H1 (cell line): ENCODE measurements at regions not wholly inside any gene's neighbourhood (a gene's known extent, or its start where the extent isn't known, plus 50 kb on each side); places are given as distances from the start of the nearest gene placed in this dataset.

Experiments
- CTCF ChIA-PET: fragments of 300-600 bp; sonication (Branson Sonifier 250); formaldehyde crosslinking; loops from one replicate; lab custom pipeline; 2021; ENCODE audit not compliant: partially characterized antibody; lab: Charles Lee
- POLR2A ChIA-PET: fragments of 300-600 bp; sonication (Branson Sonifier 250); formaldehyde crosslinking; loops from one replicate; lab custom pipeline; 2021; ENCODE audit warnings: inconsistent platforms; ENCODE audit not compliant: partially characterized antibody; lab: Charles Lee
- DNase-seq, 2 experiments: peaks; one replicate each; pipeline versions ENCODE4 v3.0.0 to v3.0.0-alpha.2; 2010 to 2022; ENCODE audit warnings: low spot score in 2 of 2, low read depth in 1 of 2, mixed read lengths in 1 of 2
- FAIRE-seq: peaks from 2 replicates; lab custom pipeline; 2011; peaks lifted over from hg19 to GRCh38; lab: Jason Lieb, UNC
- H2AFZ ChIP-seq: 2 replicates; pipeline ENCODE4 v1.8.1; 2012; ENCODE audit warnings: low read length, inconsistent platforms
- H2AK5ac ChIP-seq: 2 replicates; pipeline ENCODE4 v1.6.1; 2013; ENCODE audit warnings: low read depth, low read length
- H2BK120ac ChIP-seq: replicated peaks from 2 replicates; pipeline ENCODE3; 2013; ENCODE audit warnings: low read depth, low read length, inconsistent platforms
- H2BK12ac ChIP-seq: 2 replicates; pipeline ENCODE4 v1.6.1; 2013; ENCODE audit warnings: low read depth, low read length
- H2BK15ac ChIP-seq: 2 replicates; pipeline ENCODE4 v1.6.1; 2013; ENCODE audit warnings: low read length
- H2BK20ac ChIP-seq: 2 replicates; pipeline ENCODE4 v1.6.1; 2013; ENCODE audit warnings: low read length
- H2BK5ac ChIP-seq: 2 replicates; pipeline ENCODE4 v1.6.1; 2013; ENCODE audit warnings: low read depth, low read length
- H3K14ac ChIP-seq: 2 replicates; pipeline ENCODE4 v1.6.1; 2013; ENCODE audit warnings: inconsistent platforms; ENCODE audit not compliant: insufficient read length
- H3K18ac ChIP-seq: 2 replicates; pipeline ENCODE4 v1.6.1; 2013; ENCODE audit warnings: low read length; ENCODE audit errors: extremely low read depth
- H3K23ac ChIP-seq: 2 replicates; pipeline ENCODE4 v1.6.1; 2013; ENCODE audit warnings: inconsistent platforms; ENCODE audit not compliant: insufficient read length
- H3K23me2 ChIP-seq: 2 replicates; pipeline ENCODE4 v1.6.1; 2013; ENCODE audit warnings: low read depth, low read length
- H3K27ac ChIP-seq: 2 replicates; pipeline ENCODE4 v1.6.1; 2011; ENCODE audit warnings: low read depth, low read length, inconsistent platforms
- H3K27me3 ChIP-seq, 4 experiments: replicated peaks in 1 of 4; 1 replicate in 1 of 4; 2 replicates in 3 of 4; pipeline versions ENCODE4 v1.6.1 to v1.8.1; 2011 to 2013; ENCODE audit warnings: low read length in 3 of 4, mild to moderate bottlenecking in 3 of 4, inconsistent platforms in 2 of 4, mixed read lengths in 2 of 4, moderate library complexity in 1 of 4; ENCODE audit not compliant: control insufficient read depth in 3 of 4, insufficient read depth in 3 of 4; ENCODE audit errors: extremely low read depth in 1 of 4
- H3K36me3 ChIP-seq, 4 experiments: 2 replicates each; pipeline versions ENCODE4 v1.6.1 to v1.8.1; 2011 to 2013; ENCODE audit warnings: mild to moderate bottlenecking in 4 of 4, low read length in 3 of 4, moderate library complexity in 2 of 4, control low read depth in 1 of 4, inconsistent platforms in 1 of 4; ENCODE audit not compliant: insufficient read depth in 4 of 4, control insufficient read depth in 2 of 4
- H3K4ac ChIP-seq: replicated peaks from 2 replicates; pipeline ENCODE3; 2013; ENCODE audit warnings: low read length, low read depth, mixed read lengths, inconsistent platforms; ENCODE audit not compliant: insufficient read length
- H3K4me1 ChIP-seq, 4 experiments: replicated peaks in 1 of 4; 1 replicate in 1 of 4; 2 replicates in 3 of 4; pipeline versions ENCODE4 v1.6.1 to v1.8.1; 2011 to 2013; ENCODE audit warnings: low read length in 3 of 4, inconsistent platforms in 2 of 4, mixed read lengths in 1 of 4; ENCODE audit not compliant: insufficient read depth in 4 of 4, control insufficient read depth in 3 of 4
- H3K4me2 ChIP-seq, 2 experiments: 2 replicates each; pipeline versions ENCODE4 v1.6.1 to v1.8.1; 2011 to 2013; ENCODE audit warnings: low read depth in 2 of 2, low read length in 2 of 2, control low read depth in 1 of 2, inconsistent platforms in 1 of 2, mild to moderate bottlenecking in 1 of 2; ENCODE audit not compliant: insufficient read depth in 1 of 2
- H3K4me3 ChIP-seq, 4 experiments: fragments of 200-600, 300-600 bp in 1 of 4; sonication (generic), shearing (Covaris generic), sonication (Bioruptor Twin) in 1 of 4; 2 replicates each; pipeline versions ENCODE4 v1.5.1 to v1.8.1; 2011 to 2016; ENCODE audit warnings: low read length in 4 of 4, low read depth in 3 of 4, control low read depth in 2 of 4, inconsistent platforms in 2 of 4, mild to moderate bottlenecking in 2 of 4, mixed read lengths in 1 of 4, moderate library complexity in 1 of 4; ENCODE audit not compliant: insufficient read depth in 2 of 4; ENCODE audit errors: extremely low read depth in 1 of 4
- H3K56ac ChIP-seq: replicated peaks from 2 replicates; pipeline ENCODE3; 2013; ENCODE audit warnings: low read depth, mild to moderate bottlenecking, mixed read lengths, low read length, inconsistent platforms; ENCODE audit not compliant: insufficient read length
- H3K79me1 ChIP-seq: 2 replicates; pipeline ENCODE4 v1.6.1; 2013; ENCODE audit warnings: low read depth, low read length, control low read depth
- H3K79me2 ChIP-seq, 2 experiments: 2 replicates each; pipeline versions ENCODE4 v1.6.1 to v1.8.1; 2012 to 2013; ENCODE audit warnings: low read length in 2 of 2, mild to moderate bottlenecking in 2 of 2, inconsistent platforms in 1 of 2; ENCODE audit not compliant: insufficient read depth in 2 of 2, control insufficient read depth in 1 of 2
- H3K9ac ChIP-seq, 4 experiments: replicated peaks in 1 of 4; 1 replicate in 1 of 4; 2 replicates in 3 of 4; pipeline versions ENCODE4 v1.6.1 to v1.8.1; 2011 to 2013; ENCODE audit warnings: low read depth in 3 of 4, low read length in 3 of 4, control low read depth in 2 of 4, mild to moderate bottlenecking in 2 of 4, moderate library complexity in 2 of 4, inconsistent platforms in 1 of 4; ENCODE audit errors: extremely low read depth in 1 of 4
- H3K9me3 ChIP-seq, 2 experiments: 2 replicates each; pipeline versions ENCODE4 v1.6.1 to v1.8.1; 2012 to 2013; ENCODE audit warnings: mild to moderate bottlenecking in 2 of 2, moderate library complexity in 2 of 2, control low read depth in 1 of 2, inconsistent platforms in 1 of 2, low read depth in 1 of 2, low read length in 1 of 2, mixed read lengths in 1 of 2; ENCODE audit not compliant: insufficient read depth in 2 of 2
- H4K20me1 ChIP-seq, 2 experiments: replicated peaks in 1 of 2; 2 replicates each; pipeline versions ENCODE3 to v1.8.1; 2011 to 2013; ENCODE audit warnings: inconsistent platforms in 2 of 2, low read length in 2 of 2, mild to moderate bottlenecking in 1 of 2; ENCODE audit not compliant: insufficient read depth in 2 of 2, control insufficient read depth in 1 of 2
- H4K5ac ChIP-seq: 2 replicates; pipeline ENCODE4 v1.6.1; 2013; ENCODE audit warnings: low read length, low read depth, mixed read lengths, inconsistent platforms; ENCODE audit not compliant: insufficient read length
- H4K8ac ChIP-seq: 2 replicates; pipeline ENCODE4 v1.8.0; 2013; ENCODE audit warnings: mild to moderate bottlenecking, moderate library complexity, low read length, inconsistent platforms; ENCODE audit not compliant: insufficient read depth; ENCODE audit errors: extremely low read depth
- H4K91ac ChIP-seq: replicated peaks from 2 replicates; pipeline ENCODE3; 2013; ENCODE audit warnings: low read length, mixed read lengths, inconsistent platforms; ENCODE audit not compliant: insufficient read length
- SP1 ChIP-seq: IDR thresholded peaks from 2 replicates; pipeline ENCODE4 v1.6.1; 2011; ENCODE audit warnings: low read depth, low read length
- WGBS, 2 experiments: shearing (Covaris generic) in 1 of 2; methylation state at CpG; one replicate each; pipeline versions ENCODE4 v1.1.6 to v1.1.7; 2013 to 2015; ENCODE audit warnings: low lambda C conversion rate in 2 of 2, mixed read lengths in 2 of 2, inconsistent platforms in 1 of 2, low coverage in 1 of 2, missing lambda C conversion rate in 1 of 2; ENCODE audit not compliant: insufficient replicate concordance in 2 of 2, insufficient coverage in 1 of 2, insufficient read length in 1 of 2; ENCODE audit errors: extremely low coverage in 1 of 2, missing lambda C conversion rate in 1 of 2; 5-methylcytosine and 5-hydroxymethylcytosine counted together

DNA sequence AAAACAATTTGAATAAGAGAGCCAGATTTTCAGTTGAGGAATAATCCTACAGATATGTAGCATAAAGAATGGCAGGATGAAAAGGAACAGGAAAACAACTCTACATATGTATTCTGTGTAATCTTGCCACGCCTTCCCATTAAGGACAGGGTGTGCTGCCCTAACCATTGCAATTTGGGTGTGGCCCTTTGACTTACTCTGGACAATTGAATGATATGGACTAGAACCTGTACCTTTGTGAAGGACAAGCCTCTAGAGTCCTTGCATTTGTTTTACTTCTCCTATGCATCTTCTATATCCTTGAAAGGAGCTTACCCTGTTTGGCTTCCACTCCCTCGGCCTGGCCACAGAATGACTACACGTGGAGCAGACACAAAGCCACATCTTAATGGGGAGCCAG is 1261.6 kb upstream of the GBE1 start:
- peak overlapping the region; percentile 35; the same call in 1 of the 2 replicates for H4K8ac ChIP-seq
- no peaks in the 10 kb centered on the region for H3K36me3 ChIP-seq
- H4K20me1 ChIP-seq, result no peaks in the 10 kb centered on the region
- no peak overlapping the region for H3K4ac ChIP-seq
- H3K27ac ChIP-seq, result no peak overlapping the region
- CTCF ChIA-PET, result interaction anchor here (1.4 kb wide), 1 partner anchor 33 kb away, joined by 3 read pairs; no protein-coding TSS in a partner anchor
- no peak overlapping the region for H3K14ac ChIP-seq
- no peak overlapping the region for H2AK5ac ChIP-seq
- no peak overlapping the region for H3K23ac ChIP-seq
- no peak overlapping the region for H2BK5ac ChIP-seq
- no peak overlapping the region for H2BK12ac ChIP-seq
- FAIRE-seq (no peak), DNase-seq (no peak)
- H2BK15ac ChIP-seq, result no peak overlapping the region
- no peak overlapping the region for H3K56ac ChIP-seq
- H2AFZ ChIP-seq, result no peak overlapping the region
- H3K23me2 ChIP-seq, result no peaks in the 10 kb centered on the region
- WGBS, 2 experiments, result 91% methylated on average over 3 of the region's 3 CpGs; no CpG with 5 or more reads in 1 of the 2 experiments
- H2BK120ac ChIP-seq, result no peak overlapping the region
- no peak overlapping the region for H3K4me3 ChIP-seq
- no peaks in the 10 kb centered on the region for H3K79me1 ChIP-seq
- H3K4me1 ChIP-seq, result no peaks in the 10 kb centered on the region
- POLR2A ChIA-PET, result no interaction called here
- no peak overlapping the region for H2BK20ac ChIP-seq
- H3K4me2 ChIP-seq, result no peak overlapping the region
- H3K79me2 ChIP-seq, result no peaks in the 10 kb centered on the region
- peaks cover 0 to 1% (median 0%) of the 10 kb centered on the region in 4 experiments; a peak in 1 of 7 replicates for H3K27me3 ChIP-seq
- no peaks in the 10 kb centered on the region for H3K9me3 ChIP-seq
- H4K5ac ChIP-seq, result no peak overlapping the region
- no peak overlapping the region for H4K91ac ChIP-seq
- no peak overlapping the region for H3K9ac ChIP-seq
- no peak overlapping the region for H3K18ac ChIP-seq
- TF ChIP-seq SP1, result no peak
